ENCODE measurements at regions not wholly inside any gene's neighbourhood (a gene's known extent, or its start where the extent isn't known, plus 50 kb on each side); places are given as distances from the start of the nearest gene placed in this dataset.

GRCh38 chr14:53533384-53533970 lies 380.4 kb upstream of the DDHD1 start:
- TF ChIP-seq CTCF (IDR thresholded peaks at IDR 0.05) (no peak), POLR2A (IDR thresholded peaks at IDR 0.05) (no peak)

Data from ovary (tissue), 3 donors.